GM18505 (cell line): ENCODE measurements at regions not wholly inside any gene's neighbourhood (a gene's known extent, or its start where the extent isn't known, plus 50 kb on each side); places are given as distances from the start of the nearest gene placed in this dataset.
"Not testable (repeated sequence)": the region's sequence is repeated elsewhere in the genome, so short reads cannot be mapped to it uniquely, and the experiment has no call there.

ENCODE experiments used
- ATAC-seq: cut with Tn5 transposase; IDR thresholded peaks from one replicate; pipeline ENCODE4 v1.9.1; 2021; ENCODE audit not compliant: unreplicated experiment
- POLR2A ChIP-seq: IDR thresholded peaks from 4 replicates; pipeline ENCODE4 v1.6.1; 2011; ENCODE audit warnings: borderline replicate concordance; ENCODE audit not compliant: insufficient read depth, insufficient read length; ENCODE audit errors: extremely low read depth

DNA sequence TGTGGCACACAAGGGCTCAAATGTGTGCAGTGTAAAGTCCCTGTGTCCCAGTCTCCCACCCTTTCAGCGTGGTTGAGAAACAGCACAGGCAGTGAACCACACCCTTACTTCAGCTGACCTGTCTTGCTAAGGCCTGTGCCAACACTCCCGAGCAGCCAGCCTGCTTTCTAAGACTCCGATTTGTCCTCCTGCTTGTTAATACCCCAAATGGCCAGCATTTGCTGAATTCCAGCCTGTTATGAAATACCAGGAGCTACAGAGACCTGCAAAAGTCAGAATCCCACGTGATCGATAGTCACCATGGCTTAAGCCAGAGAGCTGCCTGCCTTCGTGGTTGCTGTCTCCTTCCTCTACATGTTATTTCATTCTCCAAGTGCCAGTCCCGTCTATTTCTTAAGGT, 200.5 kb downstream of the FGF9 start:
- ATAC-seq, result no peak
- TF ChIP-seq POLR2A, result no peak

DNA sequence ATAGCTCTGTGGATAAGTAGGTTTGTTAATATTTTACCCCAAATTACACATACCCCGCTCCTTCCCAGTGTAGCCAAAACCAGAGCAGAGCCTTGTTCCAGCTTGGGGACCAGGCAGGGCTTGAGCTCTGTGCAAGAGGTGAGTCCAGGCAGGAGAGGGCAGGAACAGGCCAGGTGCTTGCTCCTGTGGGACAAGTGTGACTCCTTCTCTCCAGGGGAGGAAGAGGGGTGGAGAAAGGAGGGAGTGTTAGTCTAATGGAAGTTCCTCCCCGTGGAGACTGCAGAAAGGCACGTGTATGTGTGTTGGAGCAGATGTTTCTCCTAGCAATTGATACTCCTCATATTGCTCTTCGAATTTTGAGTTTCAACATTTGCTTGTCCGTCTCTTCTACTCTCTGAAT, 201.0 kb downstream of the FGF9 start:
- TF ChIP-seq POLR2A, result no peak
- no peak for ATAC-seq

DNA sequence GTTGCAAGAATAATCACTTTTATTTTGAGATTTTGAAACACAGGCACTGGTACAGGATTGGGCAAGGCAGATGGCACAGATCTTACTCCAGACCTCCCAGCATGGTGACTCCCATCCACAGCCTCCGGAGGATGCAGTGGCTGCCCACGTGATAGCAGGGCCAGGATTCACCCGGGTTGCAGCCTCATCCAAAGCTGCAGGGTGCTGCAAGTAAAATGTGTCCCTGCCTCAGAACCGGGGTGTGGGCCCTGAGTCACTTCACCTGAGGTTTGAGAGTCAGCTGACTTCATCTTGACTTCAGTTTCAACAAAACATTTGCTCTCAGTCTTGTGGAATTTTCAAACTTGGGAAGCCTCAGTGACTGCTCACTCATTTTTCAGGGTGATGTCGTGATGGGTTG, 201.9 kb downstream of the FGF9 start:
- TF ChIP-seq POLR2A, result no peak
- ATAC-seq, result no peak

DNA sequence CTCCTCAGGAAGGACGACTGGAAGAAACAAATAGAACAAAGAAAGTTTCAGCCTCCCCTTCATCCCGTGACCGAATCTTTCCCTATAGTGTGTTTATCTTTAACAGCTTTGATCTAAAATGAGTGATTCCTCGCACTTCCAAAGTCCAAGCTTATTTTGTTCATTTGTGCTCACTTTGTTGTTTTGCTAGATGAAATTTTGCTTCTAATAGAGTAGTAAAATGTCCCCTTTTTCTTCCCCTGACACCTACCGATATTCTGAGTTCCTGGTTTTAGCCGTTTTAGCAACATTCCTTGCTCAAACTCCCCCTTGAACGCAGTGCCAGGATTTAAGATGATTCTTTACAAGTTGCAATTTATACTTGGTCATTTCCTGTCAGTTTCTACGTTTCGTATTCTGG, 204.2 kb downstream of the FGF9 start:
- no peak for ATAC-seq
- no peak for TF ChIP-seq POLR2A

DNA sequence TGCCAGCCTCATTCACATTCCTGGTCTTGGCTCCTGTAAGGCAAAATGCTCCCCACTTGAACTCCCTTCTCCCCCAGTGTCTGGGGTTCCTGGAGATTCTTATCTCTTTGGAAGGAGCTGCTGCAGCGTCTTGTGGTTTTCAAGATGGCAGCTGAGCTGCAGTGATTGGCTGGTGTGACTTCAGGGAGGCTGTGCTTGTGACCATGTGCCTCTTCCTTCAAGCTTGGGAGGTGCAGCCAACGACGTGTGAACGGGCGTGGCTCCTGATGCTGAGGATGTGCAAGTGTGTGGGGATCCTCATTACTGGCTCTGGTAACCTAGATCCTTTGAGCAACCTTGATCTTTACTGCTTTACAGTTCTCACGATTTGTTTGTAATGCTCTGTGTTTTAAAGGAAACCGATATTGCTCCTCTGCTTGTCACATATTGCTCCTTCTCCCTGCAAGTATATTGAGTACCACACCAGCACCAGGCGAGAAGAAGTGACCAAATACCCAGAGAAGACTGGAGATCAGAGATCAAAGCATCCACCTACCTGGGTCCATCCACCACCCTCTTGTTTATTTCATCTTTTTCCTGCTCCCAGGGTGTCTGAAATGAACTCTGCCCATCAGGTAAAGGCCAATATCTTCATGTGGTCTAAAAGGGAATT, 208.5 kb downstream of the FGF9 start:
- no peak for ATAC-seq
- TF ChIP-seq POLR2A, result no peak

DNA sequence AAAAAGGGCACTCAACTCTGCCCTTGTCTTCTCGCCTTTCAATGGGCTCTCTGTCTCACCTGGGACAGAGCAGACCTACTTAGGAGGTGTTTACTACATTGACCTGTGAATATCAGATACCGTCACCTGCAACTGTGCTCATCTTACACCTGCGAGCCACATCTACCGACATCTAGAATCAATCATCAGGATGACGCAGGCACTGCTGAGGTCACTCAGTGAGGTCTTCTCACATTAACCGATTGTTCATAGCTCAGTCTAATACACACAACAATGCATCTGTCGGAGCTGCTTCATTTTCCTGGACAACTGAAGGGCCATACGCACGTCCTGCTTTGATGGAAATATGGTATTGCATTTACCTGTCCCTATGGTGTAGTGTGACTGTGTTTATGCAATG, 211.9 kb downstream of the FGF9 start:
- no peak for TF ChIP-seq POLR2A
- ATAC-seq, result no peak

DNA sequence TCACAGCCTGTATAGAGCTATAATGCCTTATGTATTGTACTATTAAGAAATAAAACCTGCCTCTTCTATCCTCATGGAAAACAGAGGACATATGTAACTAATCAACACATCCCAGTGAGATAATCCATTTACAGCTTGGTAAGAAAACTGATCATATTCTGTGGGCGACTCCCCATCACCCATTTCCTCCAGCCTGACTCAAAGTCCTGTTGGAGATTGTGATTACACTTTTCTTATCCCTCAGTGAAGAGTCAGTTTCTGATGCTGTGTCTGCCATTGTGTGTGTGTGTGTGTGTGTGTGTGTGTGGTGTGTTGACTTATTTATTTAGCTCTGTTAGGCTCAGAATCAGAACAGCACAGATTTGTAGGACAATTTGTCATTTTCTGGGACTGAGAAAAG, 212.8 kb downstream of the FGF9 start:
- no peak for TF ChIP-seq POLR2A
- ATAC-seq, result no peak

DNA sequence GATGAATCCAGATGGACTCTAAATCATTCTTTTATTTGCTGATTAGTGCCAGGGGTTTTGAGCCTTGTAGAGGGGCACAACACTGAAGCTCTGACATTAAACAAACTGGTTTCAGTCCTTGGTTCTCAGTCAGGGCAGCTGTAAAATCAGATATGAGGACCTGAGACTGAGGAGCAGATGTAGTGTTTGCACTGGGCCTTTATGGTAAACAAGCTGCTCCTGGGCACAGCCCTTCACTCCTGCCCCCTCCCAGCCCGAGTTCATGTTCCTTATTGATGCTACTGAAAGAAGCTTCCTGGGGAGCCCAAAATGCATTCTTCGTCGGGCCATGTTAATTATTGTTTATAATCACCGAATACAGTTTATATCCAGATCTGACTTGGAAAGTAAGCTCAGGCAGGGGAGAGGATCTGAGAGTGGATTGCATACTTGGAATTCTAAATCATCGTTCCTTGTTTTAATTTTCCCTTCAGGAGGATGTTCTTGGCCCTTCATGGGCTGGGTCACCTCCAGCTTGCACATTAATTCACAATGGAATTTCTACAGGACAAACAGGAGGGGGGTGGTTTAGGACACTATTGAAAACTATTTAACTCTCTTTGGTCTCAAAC, 213.5 kb downstream of the FGF9 start:
- no peak for ATAC-seq
- no peak for TF ChIP-seq POLR2A

DNA sequence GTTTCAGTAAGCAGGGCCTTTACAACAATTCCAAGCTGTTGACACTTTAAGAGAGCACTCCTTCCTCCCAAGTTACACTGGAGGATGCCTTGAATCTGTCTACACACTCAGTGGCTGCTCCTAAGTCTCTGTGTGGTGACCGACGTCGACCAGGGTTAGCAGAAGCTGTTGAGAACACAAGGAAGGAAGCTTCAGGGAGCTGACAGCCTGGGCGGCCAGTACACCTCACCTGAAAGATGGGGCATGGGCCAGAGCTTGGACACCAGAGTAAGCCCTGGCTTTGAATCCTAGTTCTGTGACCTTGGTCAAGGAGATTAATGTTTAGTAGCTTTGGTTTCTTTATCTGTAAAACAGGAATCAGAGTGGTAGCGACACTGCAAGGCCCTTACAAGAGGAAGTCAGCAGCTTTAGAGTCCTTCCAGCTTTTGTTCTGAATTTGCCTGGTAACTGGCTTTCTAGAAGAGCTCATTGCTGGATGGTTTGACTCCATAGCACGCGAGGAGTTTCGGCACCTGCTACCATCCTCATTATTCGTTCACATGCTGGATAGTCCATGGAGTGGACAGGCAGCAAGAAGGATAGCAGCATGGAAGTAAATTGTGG, 214.2 kb downstream of the FGF9 start:
- ATAC-seq, result no peak
- TF ChIP-seq POLR2A, result no peak

DNA sequence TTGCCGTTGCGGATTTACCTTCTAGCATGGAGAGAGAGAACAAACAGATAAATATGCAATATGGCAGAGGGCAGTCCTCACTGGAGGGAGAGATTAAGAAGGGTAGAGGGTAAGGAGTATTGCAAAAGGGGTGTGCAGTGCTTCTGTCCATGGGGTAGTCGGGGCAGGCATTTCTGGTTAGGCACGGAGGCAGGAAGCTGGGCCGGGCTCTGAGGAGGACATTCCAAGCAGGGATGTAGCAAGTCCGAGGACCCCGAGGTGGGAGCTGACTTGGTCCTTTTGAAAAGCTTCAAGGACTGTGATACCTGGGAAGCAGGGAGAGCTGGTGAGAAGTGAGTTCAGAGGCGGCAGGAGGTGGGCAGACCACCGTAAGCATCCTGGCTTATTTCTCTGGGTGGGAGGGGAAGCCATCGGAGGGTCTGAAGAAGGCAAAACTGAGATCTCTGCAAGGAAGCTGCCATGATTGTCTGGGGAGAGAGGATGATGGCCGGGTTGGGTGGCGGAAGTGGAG, 214.9 kb downstream of the FGF9 start:
- no peak for TF ChIP-seq POLR2A
- no peak for ATAC-seq

DNA sequence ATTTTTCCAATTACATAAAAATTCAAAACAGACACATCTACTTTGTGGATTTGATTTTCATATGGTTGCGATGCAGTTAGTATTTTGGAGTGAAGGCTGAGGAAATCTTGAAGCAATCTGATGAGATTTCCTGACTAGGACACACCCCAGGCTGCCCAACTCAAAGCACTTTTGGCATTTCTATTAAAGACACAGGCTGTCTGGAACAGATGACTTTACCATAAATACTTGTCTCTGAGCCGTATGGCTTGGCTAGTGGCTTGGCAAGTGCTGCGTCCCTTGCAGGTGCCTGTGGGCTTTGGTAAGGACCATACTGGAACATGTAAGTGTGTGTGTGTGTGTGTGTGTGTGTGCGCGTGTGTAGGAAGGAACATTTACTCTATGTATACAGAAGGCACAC, 218.8 kb downstream of the FGF9 start:
- TF ChIP-seq POLR2A, result no peak

DNA sequence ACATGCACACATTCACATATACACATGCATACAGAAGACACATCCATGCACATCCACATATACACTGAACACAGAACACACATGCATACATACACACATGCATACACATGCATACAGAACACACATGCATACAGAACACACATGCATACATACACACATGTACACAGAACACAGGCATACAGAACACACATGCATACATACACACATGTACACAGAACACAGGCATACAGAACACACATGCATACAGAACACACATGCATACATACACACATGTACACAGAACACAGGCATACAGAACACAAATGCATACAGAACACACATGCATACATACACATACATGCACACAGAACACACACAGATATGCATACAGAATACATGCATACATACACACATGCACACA, 219.3 kb downstream of the FGF9 start:
- ATAC-seq, result not testable (repeated sequence)

More for the DNA sequence above, 218.8 kb downstream of the FGF9 start:
- no peak for ATAC-seq

DNA sequence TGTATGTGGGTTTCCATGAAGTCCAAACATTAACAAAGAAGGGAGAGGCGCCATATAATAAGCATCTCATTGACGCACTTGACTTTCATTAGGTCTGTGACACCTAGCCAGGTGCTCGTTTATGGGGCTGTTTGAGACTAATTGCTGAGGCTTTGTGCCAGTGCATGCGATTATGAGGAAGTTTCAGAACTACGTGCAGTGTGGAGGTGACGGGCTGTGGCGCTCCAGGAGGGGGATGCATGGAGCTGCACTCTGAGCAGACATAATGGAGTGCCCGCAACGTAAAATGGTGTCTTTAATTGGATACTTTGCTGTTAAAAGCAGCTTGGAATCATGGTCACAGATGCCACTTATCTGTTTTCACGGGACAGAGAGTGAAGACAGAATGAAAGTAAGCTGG, 223.2 kb downstream of the FGF9 start:
- TF ChIP-seq POLR2A, result no peak
- no peak for ATAC-seq
